ENCODE measurements at regions not wholly inside any gene's neighbourhood (a gene's known extent, or its start where the extent isn't known, plus 50 kb on each side); places are given as distances from the start of the nearest gene placed in this dataset.

GRCh38 chr11:121899520-121899919, 216.5 kb downstream of the BLID start:
- no peak for TF ChIP-seq POLR2A (IDR thresholded peaks at IDR 0.05)
- TF ChIP-seq, protein P1, sequence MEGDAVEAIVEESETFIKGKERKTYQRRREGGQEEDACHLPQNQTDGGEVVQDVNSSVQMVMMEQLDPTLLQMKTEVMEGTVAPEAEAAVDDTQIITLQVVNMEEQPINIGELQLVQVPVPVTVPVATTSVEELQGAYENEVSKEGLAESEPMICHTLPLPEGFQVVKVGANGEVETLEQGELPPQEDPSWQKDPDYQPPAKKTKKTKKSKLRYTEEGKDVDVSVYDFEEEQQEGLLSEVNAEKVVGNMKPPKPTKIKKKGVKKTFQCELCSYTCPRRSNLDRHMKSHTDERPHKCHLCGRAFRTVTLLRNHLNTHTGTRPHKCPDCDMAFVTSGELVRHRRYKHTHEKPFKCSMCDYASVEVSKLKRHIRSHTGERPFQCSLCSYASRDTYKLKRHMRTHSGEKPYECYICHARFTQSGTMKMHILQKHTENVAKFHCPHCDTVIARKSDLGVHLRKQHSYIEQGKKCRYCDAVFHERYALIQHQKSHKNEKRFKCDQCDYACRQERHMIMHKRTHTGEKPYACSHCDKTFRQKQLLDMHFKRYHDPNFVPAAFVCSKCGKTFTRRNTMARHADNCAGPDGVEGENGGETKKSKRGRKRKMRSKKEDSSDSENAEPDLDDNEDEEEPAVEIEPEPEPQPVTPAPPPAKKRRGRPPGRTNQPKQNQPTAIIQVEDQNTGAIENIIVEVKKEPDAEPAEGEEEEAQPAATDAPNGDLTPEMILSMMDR (IDR thresholded peaks at IDR 0.05 in 4 of 5, conservative IDR thresholded peaks at IDR 0.05 in 1 of 5): no peak
